GM18505 (cell line): ENCODE measurements at regions not wholly inside any gene's neighbourhood (a gene's known extent, or its start where the extent isn't known, plus 50 kb on each side); places are given as distances from the start of the nearest gene placed in this dataset.
A peak's percentile ranks its signal among the peaks of the same experiment; 100 is the strongest.
"Not testable (repeated sequence)": the region's sequence is repeated elsewhere in the genome, so short reads cannot be mapped to it uniquely, and the experiment has no call there.

Experiments
- ATAC-seq: cut with Tn5 transposase; IDR thresholded peaks from one replicate; pipeline ENCODE4 v1.9.1; 2021; ENCODE audit not compliant: unreplicated experiment
- POLR2A ChIP-seq: IDR thresholded peaks from 4 replicates; pipeline ENCODE4 v1.6.1; 2011; ENCODE audit warnings: borderline replicate concordance; ENCODE audit not compliant: insufficient read depth, insufficient read length; ENCODE audit errors: extremely low read depth

DNA sequence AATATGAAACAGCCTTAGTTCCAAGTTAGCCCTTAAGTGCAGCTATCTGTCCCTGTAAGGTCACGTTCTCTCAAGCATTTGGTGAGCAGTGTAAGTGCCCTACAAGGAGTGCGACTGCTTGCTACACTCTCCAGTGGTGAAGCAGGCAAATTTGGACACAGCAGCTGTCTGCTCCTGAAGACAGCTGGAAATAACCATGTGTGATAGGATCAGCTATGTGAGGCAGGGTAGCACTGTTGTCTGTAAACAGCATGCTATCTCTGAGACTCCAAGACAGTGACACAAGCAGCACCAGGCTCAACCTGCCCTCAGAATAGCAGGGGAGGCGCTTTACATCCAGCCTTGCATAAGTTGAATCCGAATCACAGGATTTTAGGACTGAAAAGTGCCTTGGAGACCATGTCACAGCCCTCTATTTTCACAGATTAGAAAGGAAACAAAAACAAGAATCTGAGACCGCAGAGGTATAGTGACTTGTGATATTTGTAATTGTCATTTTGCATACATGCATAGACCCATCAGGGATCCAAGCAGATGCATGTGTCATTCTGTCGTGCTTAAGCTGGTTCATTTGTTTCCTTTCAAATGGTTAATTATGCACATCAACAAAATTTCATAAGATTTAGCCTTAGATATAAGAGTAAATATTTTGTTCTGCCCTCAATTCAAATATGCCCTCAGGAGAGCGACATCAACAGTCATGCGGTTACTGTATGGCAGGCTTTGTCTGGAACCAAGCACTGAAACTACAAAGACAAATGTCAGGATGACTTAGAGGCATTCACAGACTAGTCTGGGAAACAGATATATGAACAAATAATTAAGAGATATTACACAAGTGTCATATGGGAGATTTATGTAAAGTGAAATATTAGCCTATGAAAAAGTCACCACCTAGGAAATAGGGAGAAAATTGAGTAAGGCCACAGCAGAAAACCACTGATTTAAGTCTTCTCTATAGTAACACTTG is 134.9 kb upstream of the NRIP1 start:
- TF ChIP-seq POLR2A = no peak
- no peak for ATAC-seq

DNA sequence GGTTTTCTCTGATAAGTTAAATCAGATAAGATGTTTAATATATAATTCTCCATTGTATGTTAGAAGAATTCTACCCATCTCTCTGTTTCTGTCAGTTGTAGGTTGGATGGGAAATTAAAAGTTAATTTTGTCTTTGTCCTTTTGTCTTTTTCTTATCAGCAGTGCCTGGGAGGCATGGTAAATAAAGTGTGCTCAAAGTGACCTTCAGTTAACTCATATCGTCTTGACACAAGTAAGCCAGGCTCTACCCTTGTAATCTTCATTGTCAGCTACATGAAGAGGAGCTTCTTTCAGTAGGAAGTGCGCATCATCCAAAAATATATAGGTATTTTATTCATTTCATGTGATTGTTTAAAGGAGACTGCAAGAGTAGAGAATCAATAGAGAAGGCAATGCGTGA is 138.9 kb upstream of the NRIP1 start:
- no peak for ATAC-seq
- TF ChIP-seq POLR2A = no peak

DNA sequence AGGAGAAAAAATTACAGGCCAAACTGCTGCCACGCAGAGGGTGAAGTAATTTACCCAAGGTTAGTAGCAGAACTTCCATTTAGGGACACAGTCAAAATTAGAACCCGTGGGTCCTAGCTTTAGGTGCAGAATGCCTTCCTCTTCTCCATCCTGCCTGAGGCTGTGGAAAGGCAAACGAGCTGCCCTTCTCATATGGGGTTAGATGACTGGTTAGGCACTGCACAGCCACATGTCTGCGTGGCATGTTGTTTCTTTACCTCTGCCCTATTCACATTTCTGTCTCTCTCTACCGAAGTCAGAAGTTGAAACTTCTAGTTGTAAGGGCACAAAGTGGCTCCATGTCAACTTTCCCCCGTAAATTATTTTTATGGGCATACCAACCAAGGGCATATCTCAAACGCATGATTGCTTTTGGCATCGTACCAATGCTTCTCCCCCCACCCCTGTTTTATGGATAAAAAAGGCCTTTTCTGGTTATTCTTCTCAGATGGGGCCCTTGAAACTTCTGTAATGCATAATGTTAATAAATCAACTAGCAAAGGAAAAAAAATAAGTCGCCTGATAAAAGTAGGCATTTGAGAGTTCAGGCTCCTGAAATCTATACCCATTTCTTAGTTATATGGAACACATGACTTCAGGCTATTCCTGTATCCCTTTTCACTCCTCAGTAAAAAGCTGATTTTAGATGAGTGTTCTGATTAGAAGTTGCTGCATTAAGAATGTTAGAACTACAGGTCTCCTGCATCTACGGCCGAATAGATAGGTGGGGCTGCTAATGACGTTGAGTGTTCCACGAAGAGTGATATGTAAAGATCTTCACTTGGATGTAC is 139.6 kb upstream of the NRIP1 start:
- no peak for ATAC-seq
- no peak for TF ChIP-seq POLR2A

- ATAC-seq = no peak
These were observed 140.1 kb upstream of the NRIP1 start for GRCh38 chr21:15204970-15205286.

DNA sequence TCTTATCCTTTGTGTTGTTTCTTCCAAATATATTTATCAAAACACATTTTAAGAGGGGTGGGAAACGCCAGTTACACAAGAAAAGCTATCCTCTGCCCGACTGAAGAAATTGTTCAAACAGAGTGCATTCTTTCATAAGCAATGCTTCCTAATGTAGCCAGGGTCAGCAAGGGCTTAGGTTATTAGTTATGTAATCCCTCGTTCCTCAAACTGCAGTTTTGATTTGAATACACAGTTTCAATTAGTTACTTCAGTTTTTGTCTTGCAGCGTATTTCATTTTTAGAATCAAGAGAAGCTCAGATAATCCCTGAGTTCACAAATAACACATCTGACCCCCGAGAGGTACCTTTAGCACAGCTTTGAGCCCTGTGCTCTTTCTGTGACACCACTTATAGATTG is 141.7 kb upstream of the NRIP1 start:
- peak; percentile 86 for ATAC-seq
- TF ChIP-seq POLR2A = no peak

More at GRCh38 chr21:15204970-15205286, 140.1 kb upstream of the NRIP1 start:
- no peak for TF ChIP-seq POLR2A

DNA sequence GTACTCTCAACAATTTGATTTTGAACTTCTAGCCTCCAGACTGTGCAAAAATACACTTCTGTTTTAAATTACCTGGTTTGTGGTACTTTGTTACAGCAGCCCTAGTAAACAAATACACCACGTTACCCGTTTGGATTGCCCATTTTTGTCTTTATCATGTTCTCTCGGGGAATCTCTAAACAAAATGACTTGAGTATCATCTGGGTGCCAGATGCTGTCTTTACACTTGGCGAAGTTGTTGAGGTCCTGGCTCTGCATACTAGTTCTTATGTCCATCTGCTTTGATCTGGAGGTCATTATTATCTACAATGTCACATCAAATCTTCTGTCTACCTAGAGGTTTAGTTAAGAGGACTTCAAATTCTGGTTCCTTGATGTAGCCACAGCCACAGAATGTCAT is 142.4 kb upstream of the NRIP1 start:
- TF ChIP-seq POLR2A = no peak
- ATAC-seq = no peak

GRCh38 chr21:15207635-15208370 is 143.0 kb upstream of the NRIP1 start:
- TF ChIP-seq POLR2A = no peak
- ATAC-seq = no peak

DNA sequence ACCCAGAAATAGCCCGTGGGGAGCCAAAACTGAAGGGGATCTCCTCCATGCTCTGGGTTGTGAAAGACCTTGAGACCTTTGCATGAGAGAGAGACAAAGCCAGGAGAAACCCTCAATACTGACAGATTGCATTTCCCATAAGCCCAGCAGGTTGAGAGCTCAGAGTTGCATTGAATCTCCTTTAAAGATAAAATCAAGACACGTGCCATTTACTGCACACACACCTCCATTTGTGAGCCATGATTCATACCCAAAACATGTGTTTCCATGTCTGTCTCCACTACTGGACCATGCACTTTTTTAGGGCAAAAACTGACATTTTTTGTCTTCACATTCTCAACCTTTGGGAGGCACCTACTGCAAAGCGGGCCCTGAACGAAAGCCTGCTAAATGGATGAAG is 144.0 kb upstream of the NRIP1 start:
- ATAC-seq = no peak
- TF ChIP-seq POLR2A = no peak

DNA sequence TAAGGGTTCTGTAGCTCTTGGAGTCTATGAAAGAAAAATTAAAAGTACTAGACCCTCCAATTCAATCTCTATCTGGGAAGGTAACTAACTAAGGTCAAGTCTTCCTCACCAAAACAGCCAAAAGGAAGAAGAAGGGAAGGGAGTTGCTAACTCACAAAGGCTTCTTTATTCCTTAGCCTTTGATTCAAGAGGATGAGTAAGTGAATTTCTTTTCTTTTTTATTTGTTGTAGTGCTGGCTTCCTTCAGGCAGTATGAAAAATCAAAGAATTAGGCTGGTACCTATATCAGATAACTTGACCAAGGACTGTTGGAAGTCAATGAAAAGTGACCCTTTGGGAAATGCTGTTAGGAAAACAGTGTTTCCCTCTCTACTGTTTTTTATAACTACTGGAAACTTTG is 144.4 kb upstream of the NRIP1 start:
- ATAC-seq = no peak
- TF ChIP-seq POLR2A = no peak

- no peak for ATAC-seq
- TF ChIP-seq POLR2A = no peak
These were observed 145.5 kb upstream of the NRIP1 start for GRCh38 chr21:15210235-15210678.

DNA sequence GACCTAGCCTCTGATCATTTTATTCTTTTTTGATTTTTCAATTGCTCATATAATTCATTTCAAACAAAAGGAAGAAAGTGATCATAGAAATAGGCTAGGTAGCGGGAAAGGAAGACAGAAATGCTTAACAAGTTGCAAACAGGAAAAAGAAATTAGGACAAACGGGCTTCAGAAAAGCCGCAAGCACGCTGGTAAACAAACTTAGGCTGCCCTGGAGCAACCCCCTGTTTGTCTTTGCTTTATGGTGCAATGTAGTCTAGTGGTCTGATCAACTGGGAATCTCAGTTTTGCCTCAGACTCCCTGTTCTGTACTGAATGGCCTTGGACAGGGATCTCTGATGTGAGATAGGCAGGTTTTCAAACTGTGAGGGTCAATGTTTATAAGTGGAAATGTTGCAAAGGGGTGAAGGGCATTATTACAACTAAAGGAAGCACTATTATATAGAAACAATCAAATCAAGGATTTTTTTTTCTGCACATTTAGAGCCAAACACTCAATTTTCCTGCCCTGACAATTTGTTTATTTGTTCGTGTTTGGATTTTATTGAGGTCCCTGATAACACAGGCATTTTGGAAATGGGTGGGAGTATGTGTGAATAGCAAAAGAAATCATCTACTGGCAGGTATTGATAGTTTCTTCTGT is 146.8 kb upstream of the NRIP1 start:
- ATAC-seq = no peak
- no peak for TF ChIP-seq POLR2A

- no peak for ATAC-seq
- TF ChIP-seq POLR2A = no peak
These were observed 147.4 kb upstream of the NRIP1 start for GRCh38 chr21:15212206-15212605.

DNA sequence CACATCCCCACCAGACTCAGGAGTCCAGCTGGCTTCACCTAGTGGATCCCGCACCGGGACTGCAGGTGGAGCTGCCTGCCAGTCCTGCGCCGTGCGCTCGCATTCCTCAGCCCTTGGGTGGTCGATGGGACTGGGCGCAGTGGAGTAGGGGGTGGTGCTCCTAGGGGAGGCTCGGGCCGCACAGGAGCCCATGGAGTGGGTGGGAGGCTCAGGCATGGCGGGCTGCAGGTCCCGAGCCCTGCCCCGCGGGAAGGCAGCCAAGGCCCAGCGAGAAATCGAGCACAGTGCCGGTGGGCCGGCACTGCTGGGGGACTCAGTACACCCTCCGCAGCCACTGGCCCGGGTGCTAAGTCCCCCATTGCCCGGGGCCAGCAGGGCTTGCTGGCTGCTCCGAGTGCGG is 153.7 kb upstream of the NRIP1 start:
- not testable (repeated sequence) for ATAC-seq
